CD4-positive, alpha-beta memory T cell (primary cell): ENCODE measurements at regions not wholly inside any gene's neighbourhood (a gene's known extent, or its start where the extent isn't known, plus 50 kb on each side); places are given as distances from the start of the nearest gene placed in this dataset.

Experiments
- CTCF ChIA-PET: fragments of 350-600 bp; sonication (Branson Sonifier 250); formaldehyde crosslinking; loops from one replicate; lab custom pipeline; 2021; ENCODE audit warnings: inconsistent platforms; ENCODE audit not compliant: partially characterized antibody; lab: Charles Lee
- POLR2A ChIA-PET: fragments of 350-600 bp; sonication (Branson Sonifier 250); formaldehyde crosslinking; loops from one replicate; lab custom pipeline; 2021; ENCODE audit not compliant: partially characterized antibody; lab: Charles Lee
- DNase-seq, 5 donors: peaks; one replicate each; pipeline versions ENCODE4 v3.0.0 to v3.0.0-alpha.2; 2020 to 2022; ENCODE audit warnings: mixed read lengths in 1 of 5
- H3K27ac ChIP-seq: one replicate; pipeline ENCODE4 v1.7.0; 2013; ENCODE audit warnings: low read depth, low read length
- H3K27me3 ChIP-seq: 2 replicates; pipeline ENCODE4 v1.7.0; 2013; ENCODE audit warnings: mild to moderate bottlenecking, low read length, moderate library complexity; ENCODE audit not compliant: insufficient read depth
- H3K36me3 ChIP-seq: 2 replicates; pipeline ENCODE4 v1.7.0; 2013; ENCODE audit warnings: mild to moderate bottlenecking, low read length, moderate library complexity; ENCODE audit not compliant: insufficient read depth
- H3K4me1 ChIP-seq: 2 replicates; pipeline ENCODE4 v1.7.0; 2013; ENCODE audit warnings: mild to moderate bottlenecking, low read length, moderate library complexity; ENCODE audit not compliant: insufficient read depth
- H3K4me3 ChIP-seq, 2 donors: one replicate each; pipeline ENCODE4 v1.7.0; 2013; ENCODE audit warnings: low read length in 2 of 2, mild to moderate bottlenecking in 1 of 2
- H3K9me3 ChIP-seq, 2 donors: one replicate each; pipeline ENCODE4 v1.7.0; 2013; ENCODE audit warnings: low read length in 2 of 2, control low read depth in 1 of 2; ENCODE audit not compliant: control insufficient read depth in 1 of 2
- H3K27ac Mint-ChIP-seq, 7 donors: one replicate each; pipeline ENCODE4 v1.8.0; 2020 to 2021; ENCODE audit warnings: mixed read lengths in 7 of 7, mild to moderate bottlenecking in 6 of 7, inconsistent platforms in 3 of 7, moderate library complexity in 3 of 7
- H3K27me3 Mint-ChIP-seq, 2 donors: one replicate each; pipeline ENCODE4 v1.8.0; 2020 to 2021; ENCODE audit warnings: mixed read lengths in 2 of 2
- H3K36me3 Mint-ChIP-seq, 2 donors: one replicate each; pipeline ENCODE4 v1.8.0; 2020 to 2021; ENCODE audit warnings: mixed read lengths in 2 of 2, inconsistent platforms in 1 of 2, mild to moderate bottlenecking in 1 of 2
- H3K4me1 Mint-ChIP-seq, 4 donors: one replicate each; pipeline ENCODE4 v1.8.0; 2020 to 2021; ENCODE audit warnings: mixed read lengths in 4 of 4, mild to moderate bottlenecking in 1 of 4
- H3K4me3 Mint-ChIP-seq, 8 donors: one replicate each; pipeline ENCODE4 v1.8.0; 2020 to 2021; ENCODE audit warnings: mixed read lengths in 8 of 8, mild to moderate bottlenecking in 7 of 8, moderate library complexity in 6 of 8, inconsistent platforms in 3 of 8
- H3K9me3 Mint-ChIP-seq, 8 donors: one replicate each; pipeline ENCODE4 v1.8.0; 2020 to 2021; ENCODE audit warnings: mixed read lengths in 8 of 8, mild to moderate bottlenecking in 5 of 8, inconsistent platforms in 3 of 8, moderate library complexity in 1 of 8
- intact Hi-C: fragments of 100-400 bp; cut with micrococcal nuclease; formaldehyde crosslinking; loops from one replicate; pipeline ENCODE4 v1.15.1; 2023

- H3K4me3 Mint-ChIP-seq, result no peak overlapping the region
- H3K27me3 Mint-ChIP-seq, result no peaks in the 10 kb centered on the region
- H3K9me3 Mint-ChIP-seq, result peaks cover 0 to 4% (median 0%) of the 10 kb centered on the region in 8 donors
- no peaks in the 10 kb centered on the region for H3K36me3 ChIP-seq
- H3K4me1 Mint-ChIP-seq, result no peaks in the 10 kb centered on the region
- DNase-seq, result no peak
- intact Hi-C loops, result no loop called here
- no peaks in the 10 kb centered on the region for H3K4me1 ChIP-seq
- no peak overlapping the region for H3K27ac Mint-ChIP-seq
- H3K27me3 ChIP-seq, result no peaks in the 10 kb centered on the region
- POLR2A ChIA-PET, result no interaction called here
- H3K4me3 ChIP-seq, result no peak overlapping the region
- no peaks in the 10 kb centered on the region for H3K9me3 ChIP-seq
- peaks cover 0 to 8% of the 10 kb centered on the region in 2 donors for H3K36me3 Mint-ChIP-seq
- CTCF ChIA-PET, result no interaction called here
- no peak overlapping the region for H3K27ac ChIP-seq
Observed at GRCh38 chr2:8195784-8196183, 486.1 kb upstream of the ID2 start.

GRCh38 chr2:8196316-8196715, 485.5 kb upstream of the ID2 start:
- H3K27ac ChIP-seq, result no peak overlapping the region
- no peaks in the 10 kb centered on the region for H3K9me3 ChIP-seq
- Mint-ChIP-seq H3K4me3 (no peak overlapping the region), H3K9me3 (peaks cover 0 to 4% (median 0%) of the 10 kb centered on the region in 8 donors), H3K4me1 (no peaks in the 10 kb centered on the region), H3K36me3 (peaks cover 0 to 8% of the 10 kb centered on the region in 2 donors), H3K27me3 (no peaks in the 10 kb centered on the region), H3K27ac (no peak overlapping the region)
- H3K4me1 ChIP-seq, result no peaks in the 10 kb centered on the region
- H3K4me3 ChIP-seq, result no peak overlapping the region
- no peaks in the 10 kb centered on the region for H3K27me3 ChIP-seq
- CTCF ChIA-PET, result no interaction called here
- DNase-seq, result no peak
- POLR2A ChIA-PET, result no interaction called here
- intact Hi-C loops, result no loop called here
- no peaks in the 10 kb centered on the region for H3K36me3 ChIP-seq

- no peaks in the 10 kb centered on the region for H3K36me3 ChIP-seq
- H3K27me3 ChIP-seq, result no peaks in the 10 kb centered on the region
- intact Hi-C loops, result no loop called here
- H3K27ac ChIP-seq, result no peak overlapping the region
- Mint-ChIP-seq H3K27me3 (no peaks in the 10 kb centered on the region), H3K27ac (no peak overlapping the region), H3K9me3 (peaks cover 0 to 4% (median 0%) of the 10 kb centered on the region in 8 donors), H3K4me1 (no peaks in the 10 kb centered on the region), H3K36me3 (peaks cover 0 to 8% of the 10 kb centered on the region in 2 donors), H3K4me3 (no peak overlapping the region)
- H3K4me3 ChIP-seq, result no peak overlapping the region
- no peaks in the 10 kb centered on the region for H3K9me3 ChIP-seq
- ChIA-PET POLR2A (no interaction called here), CTCF (no interaction called here)
- no peaks in the 10 kb centered on the region for H3K4me1 ChIP-seq
- DNase-seq, result no peak
Observed at GRCh38 chr2:8197101-8197500, 484.8 kb upstream of the ID2 start.

- no peak for DNase-seq
- intact Hi-C loops, result no loop called here
- Mint-ChIP-seq H3K9me3 (peaks cover 0 to 4% (median 0%) of the 10 kb centered on the region in 8 donors), H3K36me3 (peaks cover 0 to 8% of the 10 kb centered on the region in 2 donors), H3K27ac (no peak overlapping the region), H3K27me3 (no peaks in the 10 kb centered on the region), H3K4me3 (no peak overlapping the region), H3K4me1 (no peaks in the 10 kb centered on the region)
- ChIA-PET CTCF (no interaction called here), POLR2A (no interaction called here)
- Histone ChIP-seq H3K36me3 (no peaks in the 10 kb centered on the region), H3K27me3 (no peaks in the 10 kb centered on the region), H3K9me3 (no peaks in the 10 kb centered on the region), H3K4me1 (no peaks in the 10 kb centered on the region), H3K27ac (no peak overlapping the region), H3K4me3 (no peak overlapping the region)
Observed at GRCh38 chr2:8197825-8198224, 484.0 kb upstream of the ID2 start.

- POLR2A ChIA-PET, result no interaction called here
- H3K27ac ChIP-seq, result no peak overlapping the region
- H3K4me3 ChIP-seq, result no peak overlapping the region
Observed at GRCh38 chr2:8198766-8199382, 483.0 kb upstream of the ID2 start.

GRCh38 chr2:8202132-8202531, 479.7 kb upstream of the ID2 start:
- H3K4me1 Mint-ChIP-seq, result no peaks in the 10 kb centered on the region
- H3K27ac Mint-ChIP-seq, result peak overlapping the region in 2 of 7 donors; percentile 3 to 57
- H3K27me3 Mint-ChIP-seq, result no peaks in the 10 kb centered on the region
- ChIA-PET POLR2A (no interaction called here), CTCF (no interaction called here)
- peaks cover 0 to 8% of the 10 kb centered on the region in 2 donors for H3K36me3 Mint-ChIP-seq
- H3K4me3 Mint-ChIP-seq, result no peak overlapping the region
- Histone ChIP-seq H3K36me3 (no peaks in the 10 kb centered on the region), H3K4me3 (no peak overlapping the region), H3K27ac (no peak overlapping the region), H3K27me3 (no peaks in the 10 kb centered on the region), H3K9me3 (no peaks in the 10 kb centered on the region), H3K4me1 (no peaks in the 10 kb centered on the region)
- H3K9me3 Mint-ChIP-seq, result peaks cover 0 to 15% (median 8%) of the 10 kb centered on the region in 8 donors
- intact Hi-C loops, result no loop called here
- DNase-seq, result no peak

More at GRCh38 chr2:8198766-8199382, 483.0 kb upstream of the ID2 start:
- H3K4me3 Mint-ChIP-seq, result no peak overlapping the region
- CTCF ChIA-PET, result no interaction called here
- H3K9me3 ChIP-seq, result no peaks in the 10 kb centered on the region
- no peaks in the 10 kb centered on the region for H3K4me1 ChIP-seq
- intact Hi-C loops, result no loop called here
- peaks cover 0 to 8% of the 10 kb centered on the region in 2 donors for H3K36me3 Mint-ChIP-seq
- H3K27me3 Mint-ChIP-seq, result no peaks in the 10 kb centered on the region
- H3K27ac Mint-ChIP-seq, result peak overlapping the region in 1 of 7 donors; percentile 26
- DNase-seq, result no peak
- H3K27me3 ChIP-seq, result no peaks in the 10 kb centered on the region
- H3K4me1 Mint-ChIP-seq, result no peaks in the 10 kb centered on the region
- H3K9me3 Mint-ChIP-seq, result peaks cover 0 to 4% (median 0%) of the 10 kb centered on the region in 8 donors
- no peaks in the 10 kb centered on the region for H3K36me3 ChIP-seq

- ChIA-PET CTCF (no interaction called here), POLR2A (no interaction called here)
- H3K4me3 Mint-ChIP-seq, result no peak overlapping the region
- DNase-seq, result no peak
- H3K4me3 ChIP-seq, result no peak overlapping the region
- H3K27me3 Mint-ChIP-seq, result no peaks in the 10 kb centered on the region
- no peaks in the 10 kb centered on the region for H3K4me1 ChIP-seq
- peaks cover 0 to 27% (median 20%) of the 10 kb centered on the region in 8 donors for H3K9me3 Mint-ChIP-seq
- no peaks in the 10 kb centered on the region for H3K9me3 ChIP-seq
- H3K27me3 ChIP-seq, result no peaks in the 10 kb centered on the region
- H3K27ac Mint-ChIP-seq, result no peak overlapping the region
- no peaks in the 10 kb centered on the region for H3K36me3 ChIP-seq
- H3K4me1 Mint-ChIP-seq, result no peaks in the 10 kb centered on the region
- H3K27ac ChIP-seq, result no peak overlapping the region
- H3K36me3 Mint-ChIP-seq, result peaks cover 0 to 12% of the 10 kb centered on the region in 2 donors
- intact Hi-C loops, result no loop called here
Observed at GRCh38 chr2:8203364-8203763, 478.5 kb upstream of the ID2 start.
